GM23338 (cell line): ENCODE measurements at regions not wholly inside any gene's neighbourhood (a gene's known extent, or its start where the extent isn't known, plus 50 kb on each side); places are given as distances from the start of the nearest gene placed in this dataset.

Experiments used
- EZH2 ChIP-seq: fragments of 200-600 bp; sonication (generic); IDR thresholded peaks from one replicate; pipeline ENCODE4 v1.8.0; 2017; ENCODE audit warnings: antibody characterized with exemption, mild to moderate bottlenecking, low read depth; ENCODE audit not compliant: unreplicated experiment
- EZH2phosphoT487 ChIP-seq: fragments of 200-600 bp; sonication (generic); IDR thresholded peaks from one replicate; pipeline ENCODE4 v1.8.1; 2018; ENCODE audit warnings: antibody characterized with exemption; ENCODE audit not compliant: unreplicated experiment
- JUNB ChIP-seq: IDR thresholded peaks from one replicate; pipeline ENCODE4 v1.6.1; 2016; ENCODE audit warnings: antibody characterized with exemption; ENCODE audit not compliant: unreplicated experiment
- POLR2AphosphoS5 ChIP-seq: IDR thresholded peaks from 2 replicates; pipeline ENCODE4 v1.6.1; 2016; ENCODE audit warnings: antibody characterized with exemption, low read depth
- STAT1 ChIP-seq: IDR thresholded peaks from one replicate; pipeline ENCODE4 v1.6.1; 2016; ENCODE audit warnings: antibody characterized with exemption; ENCODE audit not compliant: unreplicated experiment
- TF ChIP-seq, protein P1 (sequence below), 2 experiments: fragments of 200-600 bp in 1 of 2; sonication (generic) in 1 of 2; conservative IDR thresholded peaks; 2 replicates each; pipeline versions ENCODE4 v1.5.1 to v1.6.1; 2016 to 2017; ENCODE audit warnings: antibody characterized with exemption in 2 of 2, low read depth in 2 of 2, mild to moderate bottlenecking in 2 of 2, moderate library complexity in 1 of 2
- TF ChIP-seq, protein P2 (sequence below): IDR thresholded peaks from one replicate; pipeline ENCODE4 v1.6.1; 2018; ENCODE audit warnings: antibody characterized with exemption; ENCODE audit not compliant: unreplicated experiment

DNA sequence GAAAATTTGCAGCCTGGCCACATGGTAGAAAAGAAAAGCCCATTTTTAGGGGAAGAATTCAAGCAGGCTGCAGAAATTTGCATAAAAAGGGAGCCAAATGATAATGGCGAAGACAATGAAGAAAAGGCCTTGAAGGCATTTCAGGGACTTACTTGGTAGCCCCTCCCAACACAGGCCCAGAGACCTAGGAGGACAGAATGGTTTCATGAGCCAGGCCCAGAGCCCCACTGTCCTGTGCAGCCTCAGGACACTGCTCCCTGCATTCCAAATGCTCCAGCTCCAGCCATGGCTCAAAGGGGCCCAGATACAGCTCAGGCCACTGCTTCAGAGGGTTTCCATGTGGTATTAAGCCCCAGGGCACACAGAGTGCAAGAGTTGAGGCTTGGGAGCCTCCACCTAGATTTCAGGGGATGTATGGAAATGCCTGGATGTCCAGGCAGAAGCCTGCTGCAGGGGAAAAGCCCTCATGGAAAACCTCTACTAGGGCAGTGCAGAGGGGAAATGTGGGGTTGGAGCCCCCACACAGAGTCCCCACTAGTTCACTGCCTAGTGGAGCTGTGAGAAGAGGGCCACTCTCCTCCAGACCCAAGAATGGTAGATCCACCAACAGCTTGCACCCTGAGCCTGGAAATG is 271.7 kb upstream of the KLF3 start:
- TF ChIP-seq, protein P1, sequence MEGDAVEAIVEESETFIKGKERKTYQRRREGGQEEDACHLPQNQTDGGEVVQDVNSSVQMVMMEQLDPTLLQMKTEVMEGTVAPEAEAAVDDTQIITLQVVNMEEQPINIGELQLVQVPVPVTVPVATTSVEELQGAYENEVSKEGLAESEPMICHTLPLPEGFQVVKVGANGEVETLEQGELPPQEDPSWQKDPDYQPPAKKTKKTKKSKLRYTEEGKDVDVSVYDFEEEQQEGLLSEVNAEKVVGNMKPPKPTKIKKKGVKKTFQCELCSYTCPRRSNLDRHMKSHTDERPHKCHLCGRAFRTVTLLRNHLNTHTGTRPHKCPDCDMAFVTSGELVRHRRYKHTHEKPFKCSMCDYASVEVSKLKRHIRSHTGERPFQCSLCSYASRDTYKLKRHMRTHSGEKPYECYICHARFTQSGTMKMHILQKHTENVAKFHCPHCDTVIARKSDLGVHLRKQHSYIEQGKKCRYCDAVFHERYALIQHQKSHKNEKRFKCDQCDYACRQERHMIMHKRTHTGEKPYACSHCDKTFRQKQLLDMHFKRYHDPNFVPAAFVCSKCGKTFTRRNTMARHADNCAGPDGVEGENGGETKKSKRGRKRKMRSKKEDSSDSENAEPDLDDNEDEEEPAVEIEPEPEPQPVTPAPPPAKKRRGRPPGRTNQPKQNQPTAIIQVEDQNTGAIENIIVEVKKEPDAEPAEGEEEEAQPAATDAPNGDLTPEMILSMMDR (conservative IDR thresholded peaks at IDR 0.05; ENCODE audit: low read depth in 2 of 2), result no peak
- TF ChIP-seq POLR2AphosphoS5, result no peak
- TF ChIP-seq EZH2, result no peak
- TF ChIP-seq STAT1, result no peak
- TF ChIP-seq JUNB, result no peak
- no peak for TF ChIP-seq EZH2phosphoT487
- TF ChIP-seq, protein P2, sequence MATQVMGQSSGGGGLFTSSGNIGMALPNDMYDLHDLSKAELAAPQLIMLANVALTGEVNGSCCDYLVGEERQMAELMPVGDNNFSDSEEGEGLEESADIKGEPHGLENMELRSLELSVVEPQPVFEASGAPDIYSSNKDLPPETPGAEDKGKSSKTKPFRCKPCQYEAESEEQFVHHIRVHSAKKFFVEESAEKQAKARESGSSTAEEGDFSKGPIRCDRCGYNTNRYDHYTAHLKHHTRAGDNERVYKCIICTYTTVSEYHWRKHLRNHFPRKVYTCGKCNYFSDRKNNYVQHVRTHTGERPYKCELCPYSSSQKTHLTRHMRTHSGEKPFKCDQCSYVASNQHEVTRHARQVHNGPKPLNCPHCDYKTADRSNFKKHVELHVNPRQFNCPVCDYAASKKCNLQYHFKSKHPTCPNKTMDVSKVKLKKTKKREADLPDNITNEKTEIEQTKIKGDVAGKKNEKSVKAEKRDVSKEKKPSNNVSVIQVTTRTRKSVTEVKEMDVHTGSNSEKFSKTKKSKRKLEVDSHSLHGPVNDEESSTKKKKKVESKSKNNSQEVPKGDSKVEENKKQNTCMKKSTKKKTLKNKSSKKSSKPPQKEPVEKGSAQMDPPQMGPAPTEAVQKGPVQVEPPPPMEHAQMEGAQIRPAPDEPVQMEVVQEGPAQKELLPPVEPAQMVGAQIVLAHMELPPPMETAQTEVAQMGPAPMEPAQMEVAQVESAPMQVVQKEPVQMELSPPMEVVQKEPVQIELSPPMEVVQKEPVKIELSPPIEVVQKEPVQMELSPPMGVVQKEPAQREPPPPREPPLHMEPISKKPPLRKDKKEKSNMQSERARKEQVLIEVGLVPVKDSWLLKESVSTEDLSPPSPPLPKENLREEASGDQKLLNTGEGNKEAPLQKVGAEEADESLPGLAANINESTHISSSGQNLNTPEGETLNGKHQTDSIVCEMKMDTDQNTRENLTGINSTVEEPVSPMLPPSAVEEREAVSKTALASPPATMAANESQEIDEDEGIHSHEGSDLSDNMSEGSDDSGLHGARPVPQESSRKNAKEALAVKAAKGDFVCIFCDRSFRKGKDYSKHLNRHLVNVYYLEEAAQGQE, result no peak
